HCT116 (cell line): ENCODE measurements at regions not wholly inside any gene's neighbourhood (a gene's known extent, or its start where the extent isn't known, plus 50 kb on each side); places are given as distances from the start of the nearest gene placed in this dataset.

ENCODE experiments used
- ATAC-seq: fragments of 200-7000 bp; cut with Tn5 transposase; 2 replicates; pipeline ENCODE4 v1.9.1; 2020; ENCODE audit warnings: mild to moderate bottlenecking, moderate library complexity
- BruUV-seq: library from RNA; stranded (reverse); fragments of 400-500 nt; replicated peaks from 2 replicates; lab custom pipeline; 2021; lab: Mats Ljungman, UMichigan
- CTCF ChIA-PET: fragments of 300-600 bp; sonication (Branson Sonifier 250); formaldehyde crosslinking; loops from one replicate; lab custom pipeline; 2021; ENCODE audit warnings: antibody characterized with exemption; lab: Charles Lee
- POLR2A ChIA-PET: fragments of 300-600, 350-600 bp; sonication (Branson Sonifier 250); formaldehyde crosslinking; loops from one replicate; lab custom pipeline; 2021; ENCODE audit warnings: antibody characterized with exemption; lab: Charles Lee
- RAD21 ChIA-PET, 2 experiments: fragments of 300-600 bp; sonication (Branson Sonifier 250); formaldehyde crosslinking; loops; one replicate each; lab custom pipeline; 2023; ENCODE audit warnings: low total read pairs in 2 of 2; ENCODE audit not compliant: uncharacterized antibody in 2 of 2, unreplicated experiment in 2 of 2, low non-redundant PET in 1 of 2; lab: Charles Lee
- DNase-seq: peaks from one replicate; pipeline ENCODE4 v3.0.0-alpha.2; 2010; ENCODE audit warnings: low read depth, low spot score
- H2AFZ ChIP-seq: fragments of 200-600 bp; shearing (Covaris generic), sonication (generic); 2 replicates; pipeline ENCODE4 v1.6.1; 2017; ENCODE audit warnings: low read depth, mixed run types, mixed read lengths, antibody characterized with exemption, low read length; ENCODE audit not compliant: poor library complexity, severe bottlenecking
- H3K27ac ChIP-seq: 2 replicates; pipeline ENCODE4 v1.5.1; 2012; ENCODE audit warnings: low read depth, low read length
- H3K27me3 ChIP-seq: fragments of 200-600 bp; sonication (generic); 2 replicates; pipeline ENCODE4 v1.6.1; 2016; ENCODE audit warnings: mixed run types, low read length, mixed read lengths; ENCODE audit not compliant: insufficient read depth
- H3K36me3 ChIP-seq, 2 experiments: fragments of 200-500 bp in 1 of 2; fragments of 200-600 bp in 1 of 2; sonication (Bioruptor generic) in 1 of 2; sonication (generic) in 1 of 2; 2 replicates each; pipeline versions ENCODE4 v1.5.1 to v1.6.1; 2014 to 2016; ENCODE audit warnings: low read length in 2 of 2, inconsistent platforms in 1 of 2, mixed read lengths in 1 of 2, mixed run types in 1 of 2; ENCODE audit not compliant: insufficient read depth in 2 of 2, control insufficient read depth in 1 of 2
- H3K4me1 ChIP-seq, 2 experiments: fragments of 200-600 bp in 1 of 2; sonication (generic) in 1 of 2; 2 replicates each; pipeline versions ENCODE4 v1.5.1 to v1.6.1; 2012 to 2017; ENCODE audit warnings: low read length in 2 of 2, inconsistent platforms in 1 of 2, mild to moderate bottlenecking in 1 of 2, mixed read lengths in 1 of 2, mixed run types in 1 of 2, moderate library complexity in 1 of 2; ENCODE audit not compliant: insufficient read depth in 2 of 2, control insufficient read depth in 1 of 2
- H3K4me2 ChIP-seq: fragments of 200-600 bp; sonication (generic); 2 replicates; pipeline ENCODE4 v1.6.1; 2017; ENCODE audit warnings: mixed run types, low read length, mixed read lengths
- H3K4me3 ChIP-seq, 2 experiments: fragments of 200-600 bp in 1 of 2; sonication (generic) in 1 of 2; replicated peaks in 1 of 2; 2 replicates each; pipeline ENCODE4 v1.5.1; 2011 to 2016; ENCODE audit warnings: low read length in 2 of 2, control low read depth in 1 of 2, low read depth in 1 of 2, mild to moderate bottlenecking in 1 of 2, mixed read lengths in 1 of 2, mixed run types in 1 of 2
- H3K79me2 ChIP-seq: fragments of 200-600 bp; sonication (generic); 2 replicates; pipeline ENCODE4 v1.6.1; 2017; ENCODE audit warnings: mild to moderate bottlenecking, mixed run types, low read length, moderate library complexity, mixed read lengths; ENCODE audit not compliant: insufficient read depth
- H3K9ac ChIP-seq: fragments of 200-600 bp; sonication (generic); 2 replicates; pipeline ENCODE4 v1.6.1; 2016; ENCODE audit warnings: low read length, mixed read lengths
- H3K9me2 ChIP-seq: fragments of 200-600 bp; sonication (generic), shearing (Covaris generic); 2 replicates; pipeline ENCODE4 v1.6.1; 2017; ENCODE audit warnings: mixed run types, mild to moderate bottlenecking, moderate library complexity; ENCODE audit not compliant: insufficient read depth
- H3K9me3 ChIP-seq, 2 experiments: fragments of 200-500 bp in 1 of 2; fragments of 200-600 bp in 1 of 2; sonication (Bioruptor generic) in 1 of 2; sonication (generic) in 1 of 2; 2 replicates each; pipeline ENCODE4 v1.6.1; 2014 to 2017; ENCODE audit warnings: low read length in 2 of 2, mixed read lengths in 2 of 2, inconsistent platforms in 1 of 2, low read depth in 1 of 2, mild to moderate bottlenecking in 1 of 2, mixed run types in 1 of 2, moderate library complexity in 1 of 2; ENCODE audit not compliant: control insufficient read depth in 1 of 2, insufficient read depth in 1 of 2
- H4K20me1 ChIP-seq: fragments of 200-600 bp; sonication (generic), shearing (Covaris generic); 2 replicates; pipeline ENCODE4 v1.6.1; 2017; ENCODE audit warnings: mixed run types, mild to moderate bottlenecking, moderate library complexity; ENCODE audit not compliant: insufficient read depth
- CBX3 ChIP-seq: IDR thresholded peaks from 2 replicates; pipeline ENCODE4 v1.6.1; 2012; ENCODE audit warnings: low read depth
- CEBPB ChIP-seq: IDR thresholded peaks from 2 replicates; pipeline ENCODE4 v1.6.1; 2012; ENCODE audit warnings: low read depth
- JUND ChIP-seq: IDR thresholded peaks from 2 replicates; pipeline ENCODE4 v1.6.1; 2012
- POLR2AphosphoS5 ChIP-seq: IDR thresholded peaks from 2 replicates; pipeline ENCODE4 v1.6.1; 2011; ENCODE audit warnings: mild to moderate bottlenecking, low read depth, low read length, moderate library complexity
- SP1 ChIP-seq: IDR thresholded peaks from 2 replicates; pipeline ENCODE4 v1.6.1; 2012; ENCODE audit warnings: low read depth
- SRF ChIP-seq: IDR thresholded peaks from 2 replicates; pipeline ENCODE4 v1.6.1; 2012; ENCODE audit warnings: low read depth
- intact Hi-C: fragments of 100-400 bp; cut with micrococcal nuclease; formaldehyde crosslinking; loops from 2 replicates; pipeline ENCODE4 v1.10.0; 2022
- TF ChIP-seq, protein P1 (sequence below): IDR thresholded peaks from 2 replicates; pipeline ENCODE4 v1.6.1; 2012

- Histone ChIP-seq H3K27me3 (no peaks in the 10 kb centered on the region), H2AFZ (no peak overlapping the region), H3K4me1 (peaks cover 0 to 6% of the 10 kb centered on the region in 2 experiments; a peak in 1 of 4 replicates), H3K4me2 (no peak overlapping the region), H4K20me1 (no peaks in the 10 kb centered on the region), H3K9me2 (no peaks in the 10 kb centered on the region), H3K9ac (no peak overlapping the region), H3K9me3 (no peaks in the 10 kb centered on the region), H3K36me3 (no peaks in the 10 kb centered on the region), H3K4me3 (no peak overlapping the region), H3K79me2 (no peaks in the 10 kb centered on the region), H3K27ac (no peak overlapping the region)
- no peak for ATAC-seq
- ChIA-PET CTCF (no interaction called here), RAD21 (no interaction called here), POLR2A (no interaction called here)
- TF ChIP-seq SP1 (no peak), CBX3 (no peak), JUND (no peak), SRF (no peak)
- TF ChIP-seq, protein P1, sequence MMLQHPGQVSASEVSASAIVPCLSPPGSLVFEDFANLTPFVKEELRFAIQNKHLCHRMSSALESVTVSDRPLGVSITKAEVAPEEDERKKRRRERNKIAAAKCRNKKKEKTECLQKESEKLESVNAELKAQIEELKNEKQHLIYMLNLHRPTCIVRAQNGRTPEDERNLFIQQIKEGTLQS = no peak
- intact Hi-C loops = no loop called here
- no peak for DNase-seq
- no TSS peak for BruUV-seq
Observed at GRCh38 chr18:75621818-75622217, 194.3 kb upstream of the SMIM21 start.

- CTCF ChIA-PET = no interaction called here
- DNase-seq (no peak), ATAC-seq (no peak)
- RAD21 ChIA-PET = no interaction called here
- H3K4me3 ChIP-seq = no peak overlapping the region
- no peaks in the 10 kb centered on the region for H3K9me2 ChIP-seq
- H3K9ac ChIP-seq = no peak overlapping the region
- H2AFZ ChIP-seq = no peak overlapping the region
- H3K79me2 ChIP-seq = no peaks in the 10 kb centered on the region
- no peaks in the 10 kb centered on the region for H3K9me3 ChIP-seq
- H3K4me2 ChIP-seq = no peak overlapping the region
- no TSS peak for BruUV-seq
- H3K4me1 ChIP-seq = no peaks in the 10 kb centered on the region
- TF ChIP-seq, protein P1 = no peak
- no peak for TF ChIP-seq SP1
- TF ChIP-seq POLR2AphosphoS5 = no peak
- no peak for TF ChIP-seq CBX3
- TF ChIP-seq CEBPB = no peak
- TF ChIP-seq, all 23 proteins: peak for 0
- Histone ChIP-seq H4K20me1 (no peaks in the 10 kb centered on the region), H3K36me3 (no peaks in the 10 kb centered on the region), H3K27me3 (no peaks in the 10 kb centered on the region), H3K27ac (no peak overlapping the region)
- POLR2A ChIA-PET = no interaction called here
- intact Hi-C loops = no loop called here
Observed at GRCh38 chr18:75618146-75618545, 190.6 kb upstream of the SMIM21 start.
